SIG-M5 treated with dmso at 0.1 percent for 504 hours (cell line): ENCODE measurements at regions not wholly inside any gene's neighbourhood (a gene's known extent, or its start where the extent isn't known, plus 50 kb on each side); places are given as distances from the start of the nearest gene placed in this dataset.

ENCODE experiments used
- DNase-seq: peaks from one replicate; lab custom pipeline; 2025; ENCODE audit not compliant: unreplicated experiment; lab: John Stamatoyannopoulos, UW

DNA sequence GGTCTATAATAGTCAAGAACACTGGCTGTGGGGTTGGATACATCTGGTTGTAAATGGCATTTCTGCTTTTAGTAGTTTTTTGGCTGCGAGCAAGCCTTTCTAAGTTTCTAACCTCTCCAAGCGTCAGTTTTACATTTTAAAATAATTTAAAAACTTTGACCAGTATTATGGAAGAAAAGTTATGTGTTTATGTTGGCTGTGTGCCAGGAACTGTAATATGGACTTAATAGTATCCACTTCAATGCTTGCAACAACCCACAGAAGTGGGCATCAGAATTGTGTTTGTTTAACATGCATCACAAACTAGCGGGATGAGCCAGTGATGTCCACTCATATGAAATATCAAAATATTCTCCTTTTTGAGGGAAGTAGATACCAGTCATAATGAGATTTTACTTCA lies 844.2 kb downstream of the JRKL start:
- no peak for DNase-seq

GRCh38 chr11:97237151-97237550 lies 847.3 kb downstream of the JRKL start:
- no peak for DNase-seq

DNA sequence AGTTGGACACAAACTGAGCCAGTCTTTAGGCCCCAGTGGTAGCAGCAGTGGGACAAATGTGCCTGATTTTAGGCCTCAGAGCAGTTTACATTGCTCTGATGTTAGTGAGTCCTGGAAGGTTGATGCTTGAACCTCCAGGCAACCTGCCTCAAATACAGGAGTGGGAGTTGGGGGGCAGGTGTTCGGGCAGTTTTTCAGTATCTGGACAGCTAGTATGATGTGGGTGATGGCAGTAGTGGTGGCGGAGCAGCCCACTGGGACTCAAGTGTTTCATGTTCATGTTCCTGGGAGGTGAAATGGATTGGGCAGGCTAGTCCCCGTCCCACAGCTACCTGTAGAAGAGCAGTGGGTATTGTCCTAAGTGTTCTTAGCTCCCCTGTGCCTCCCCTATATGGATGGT lies 857.8 kb downstream of the JRKL start:
- no peak for DNase-seq

DNA sequence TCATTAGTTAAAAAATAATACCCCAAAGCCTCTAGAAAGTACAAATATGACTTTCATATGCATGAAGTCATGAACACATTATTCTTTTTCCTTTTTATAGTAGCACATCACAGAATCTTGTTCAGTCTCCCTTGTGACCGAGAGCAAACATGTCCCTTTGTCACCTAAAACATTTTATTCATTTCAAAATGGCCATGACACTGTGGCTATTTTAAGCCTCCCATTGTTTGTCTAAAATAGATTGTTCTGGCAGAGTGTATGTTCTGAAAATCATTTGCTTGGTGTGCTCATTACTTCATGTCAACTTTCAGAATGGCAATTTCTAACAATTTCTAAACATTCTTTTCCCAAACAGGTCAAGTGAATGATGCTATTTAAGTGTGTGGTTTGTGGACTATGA lies 865.0 kb downstream of the JRKL start:
- no peak for DNase-seq

- no peak for DNase-seq
These were observed 869.6 kb downstream of the JRKL start for GRCh38 chr11:97259434-97259833.

DNA sequence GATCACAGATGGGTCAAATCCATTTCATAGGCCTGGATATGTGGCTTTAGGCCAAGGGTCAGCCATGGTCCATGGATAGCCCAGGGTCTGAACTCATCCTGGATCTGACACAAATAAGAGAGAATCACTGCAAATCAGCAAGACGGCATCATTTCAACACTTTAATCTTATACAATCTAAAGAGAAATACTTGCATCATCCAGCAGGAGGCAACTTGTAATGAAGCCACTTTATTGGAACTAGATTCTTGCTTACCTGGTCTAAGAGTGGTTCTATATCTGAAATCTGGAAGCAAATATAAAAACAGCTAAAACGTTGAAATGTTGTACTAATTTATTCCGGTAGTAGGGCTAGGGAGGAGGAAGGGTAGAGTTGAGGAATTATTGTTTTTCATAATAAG lies 870.1 kb downstream of the JRKL start:
- DNase-seq = no peak

- no peak for DNase-seq
These were observed 873.5 kb downstream of the JRKL start for GRCh38 chr11:97263183-97263858.

DNA sequence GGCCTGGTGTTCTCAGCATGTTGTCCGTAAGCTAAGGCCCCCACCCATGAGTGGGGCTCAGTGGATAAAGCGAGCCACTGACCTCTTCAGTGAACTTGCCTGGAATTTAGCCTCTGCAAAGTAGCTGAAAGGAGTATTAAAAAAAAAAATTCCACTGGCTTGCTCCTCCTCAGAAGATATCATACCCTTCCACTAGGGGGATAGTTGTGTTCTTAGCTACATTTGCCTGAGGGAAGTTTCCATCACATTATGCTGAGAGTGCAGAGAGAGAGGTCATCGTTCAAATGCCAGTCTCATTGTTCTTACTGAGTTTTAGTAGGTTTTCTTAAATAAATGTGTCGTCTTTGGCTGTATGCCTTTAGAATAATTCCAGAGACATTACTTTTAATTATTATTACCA lies 879.7 kb downstream of the JRKL start:
- peak; percentile 30 for DNase-seq

- no peak for DNase-seq
These were observed 889.5 kb downstream of the JRKL start for GRCh38 chr11:97279341-97279740.

- no peak for DNase-seq
These were observed 890.5 kb downstream of the JRKL start for GRCh38 chr11:97280347-97280746.

- DNase-seq = no peak
These were observed 900.0 kb downstream of the JRKL start for GRCh38 chr11:97289823-97290222.

DNA sequence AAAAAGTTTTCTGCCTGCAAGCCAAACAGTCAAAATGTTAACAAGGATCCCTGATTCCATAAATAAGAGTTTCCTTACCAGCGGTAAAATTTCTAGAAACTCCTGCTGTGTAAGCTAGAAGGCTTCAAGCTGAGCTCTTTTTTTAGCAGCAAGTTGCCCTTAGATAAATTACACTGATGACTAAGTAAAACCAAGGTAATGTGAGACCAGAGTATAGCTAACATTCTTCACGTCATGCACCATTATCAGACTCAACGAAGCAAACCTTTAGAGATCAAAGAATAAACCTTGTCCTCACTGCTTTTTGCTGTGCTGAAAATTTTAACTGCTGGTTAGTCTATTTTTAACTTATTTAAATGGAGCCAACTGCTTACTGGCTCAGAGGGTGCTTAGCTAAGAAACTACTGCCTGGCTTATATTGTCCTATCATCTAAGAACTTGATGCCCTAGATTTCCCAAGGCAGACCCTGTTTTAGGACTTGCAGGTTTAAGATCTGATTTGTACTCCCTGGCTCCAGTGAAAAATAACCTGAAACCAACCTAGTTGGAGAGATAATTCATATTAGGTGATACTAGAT lies 900.7 kb downstream of the JRKL start:
- no peak for DNase-seq

DNA sequence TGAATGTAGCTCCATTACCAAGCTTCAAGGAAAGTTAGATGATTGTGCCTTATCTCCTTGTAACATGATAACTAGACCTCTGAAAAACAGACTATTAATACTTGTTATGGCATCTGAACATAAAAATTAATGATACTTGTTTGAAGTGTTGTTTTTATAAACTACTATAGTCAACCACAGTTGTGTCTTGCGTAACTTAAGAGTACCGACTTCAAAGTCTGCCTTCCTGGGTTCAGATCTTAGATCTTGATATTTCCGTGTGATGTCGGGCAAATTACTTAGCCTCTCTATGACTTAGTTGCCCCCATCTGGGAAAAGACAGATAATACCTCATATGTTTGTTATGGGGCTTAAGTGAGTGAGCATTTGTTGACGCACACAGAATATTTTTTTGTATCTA lies 906.5 kb downstream of the JRKL start:
- DNase-seq = no peak

GRCh38 chr11:97309291-97309690 lies 919.5 kb downstream of the JRKL start:
- no peak for DNase-seq

- no peak for DNase-seq
These were observed 935.9 kb downstream of the JRKL start for GRCh38 chr11:97325693-97326092.

DNA sequence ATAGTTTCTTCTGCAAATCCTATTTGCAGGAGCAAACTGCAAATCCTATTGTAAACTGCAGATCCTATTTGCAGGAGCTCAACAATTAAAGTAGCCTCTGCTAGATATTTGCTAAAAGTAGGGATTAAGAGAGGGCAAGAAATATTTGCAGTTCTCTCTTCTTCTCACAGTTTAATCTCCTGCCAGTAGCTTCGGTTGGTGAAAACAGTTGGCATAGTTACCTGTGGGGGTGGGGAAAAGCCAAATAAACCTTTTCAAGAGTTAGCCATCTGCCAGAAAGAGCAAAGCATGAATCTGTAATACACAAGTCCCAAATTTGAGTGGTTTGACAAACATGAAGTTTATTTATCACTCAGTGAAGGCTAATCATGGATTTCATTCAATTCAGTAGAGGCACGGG lies 942.5 kb downstream of the JRKL start:
- no peak for DNase-seq

DNA sequence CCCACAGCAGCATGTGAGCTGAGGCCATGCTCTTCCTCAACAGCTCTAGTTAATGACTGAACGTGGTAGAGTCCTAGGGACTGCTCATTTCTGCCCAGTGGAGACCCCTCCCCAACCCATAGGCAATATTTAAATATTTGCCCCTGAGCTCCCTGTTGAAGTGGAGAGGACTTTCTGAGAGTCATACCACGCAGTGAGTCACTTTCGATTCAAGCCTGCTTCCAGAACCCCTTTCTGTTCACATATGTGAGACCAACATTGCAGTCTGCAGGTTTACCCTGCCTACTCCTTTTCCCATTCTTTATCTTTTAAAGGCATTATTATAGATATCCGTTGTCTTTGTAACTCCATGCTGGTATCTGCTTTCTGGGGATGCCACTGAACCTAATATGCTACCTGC lies 946.3 kb downstream of the JRKL start:
- DNase-seq = no peak

- no peak for DNase-seq
These were observed 955.2 kb downstream of the JRKL start for GRCh38 chr11:97345032-97345431.

DNA sequence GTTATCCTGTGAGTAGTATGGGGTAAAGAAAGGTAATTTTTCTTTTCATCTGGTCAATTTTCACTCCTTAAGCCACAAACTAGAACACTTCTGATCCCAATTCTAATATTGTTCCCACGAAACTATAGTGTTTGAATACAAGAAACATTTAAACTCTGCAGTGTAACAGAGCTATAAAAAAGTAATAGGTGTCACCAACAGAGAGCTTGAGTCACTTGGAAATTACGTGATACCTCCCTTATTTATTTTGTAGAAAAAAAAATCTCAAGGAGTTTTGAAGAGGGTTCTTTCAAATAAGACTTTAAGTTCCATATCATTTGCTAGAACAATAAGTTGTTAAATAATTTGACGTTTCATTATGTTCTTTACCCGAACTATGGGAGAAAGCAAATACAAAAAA lies 959.4 kb downstream of the JRKL start:
- DNase-seq = no peak

- no peak for DNase-seq
These were observed 962.1 kb downstream of the JRKL start for GRCh38 chr11:97351939-97352338.

DNA sequence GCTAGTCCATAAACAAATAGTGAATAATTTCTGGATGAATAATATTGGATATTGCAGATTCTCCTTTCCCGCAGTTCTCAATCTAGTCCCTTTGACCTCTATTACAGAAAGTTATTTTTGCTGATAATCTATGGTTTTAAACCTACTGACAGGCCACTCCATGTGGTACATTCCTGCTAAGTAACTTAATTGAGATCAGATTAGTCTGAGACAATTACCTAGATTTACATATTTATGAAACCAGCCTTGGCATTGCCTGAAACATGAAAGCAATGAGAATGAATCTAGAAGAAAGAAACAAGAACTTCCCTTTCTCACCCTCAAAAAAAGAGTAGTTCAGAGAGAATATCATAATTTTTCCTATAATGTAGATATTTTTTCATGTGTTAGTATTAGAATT lies 964.2 kb downstream of the JRKL start:
- DNase-seq = no peak

GRCh38 chr11:97354576-97354975 lies 964.8 kb downstream of the JRKL start:
- no peak for DNase-seq

- no peak for DNase-seq
These were observed 965.4 kb downstream of the JRKL start for GRCh38 chr11:97355230-97355629.
